ENCODE measurements at regions not wholly inside any gene's neighbourhood (a gene's known extent, or its start where the extent isn't known, plus 50 kb on each side); places are given as distances from the start of the nearest gene placed in this dataset.
A peak's percentile ranks its signal among the peaks of the same experiment; 100 is the strongest.

- no peak for FAIRE-seq
- DNase-seq (ENCODE audit: insufficient read length, low spot score) = no peak
These were observed 268.7 kb downstream of the AEBP2 start for GRCh38 chr12:19707948-19708409.

GRCh38 chr12:19709889-19710288 is 270.6 kb downstream of the AEBP2 start:
- FAIRE-seq (no peak), DNase-seq (ENCODE audit: insufficient read length, low spot score) (no peak)

GRCh38 chr12:19710811-19711793 is 271.8 kb downstream of the AEBP2 start:
- FAIRE-seq (no peak), DNase-seq (ENCODE audit: insufficient read length, low spot score) (no peak)

GRCh38 chr12:19712041-19712440 is 272.7 kb downstream of the AEBP2 start:
- no peak for FAIRE-seq
- DNase-seq (ENCODE audit: insufficient read length, low spot score) = no peak

GRCh38 chr12:19718401-19718800 is 279.1 kb downstream of the AEBP2 start:
- no peak for FAIRE-seq
- no peak for DNase-seq (ENCODE audit: insufficient read length, low spot score)

- FAIRE-seq = no peak
These were observed 280.4 kb downstream of the AEBP2 start for GRCh38 chr12:19719672-19720071.

GRCh38 chr12:19726122-19726521 is 286.8 kb downstream of the AEBP2 start:
- DNase-seq (ENCODE audit: insufficient read length, low spot score) = no peak
- no peak for FAIRE-seq

More at GRCh38 chr12:19719672-19720071, 280.4 kb downstream of the AEBP2 start:
- DNase-seq (ENCODE audit: insufficient read length, low spot score) = no peak

GRCh38 chr12:19726592-19726991 is 287.3 kb downstream of the AEBP2 start:
- no peak for DNase-seq (ENCODE audit: insufficient read length, low spot score)
- no peak for FAIRE-seq

GRCh38 chr12:19737019-19737418 is 297.7 kb downstream of the AEBP2 start:
- FAIRE-seq = no peak
- no peak for DNase-seq (ENCODE audit: insufficient read length, low spot score)

GRCh38 chr12:19739195-19739776 is 300.0 kb downstream of the AEBP2 start:
- FAIRE-seq (no peak), DNase-seq (ENCODE audit: insufficient read length, low spot score) (peak; percentile 7)

- DNase-seq (ENCODE audit: insufficient read length, low spot score) (no peak), FAIRE-seq (no peak)
These were observed 301.3 kb downstream of the AEBP2 start for GRCh38 chr12:19740472-19741131.

- FAIRE-seq = no peak
- DNase-seq (ENCODE audit: insufficient read length, low spot score) = no peak
These were observed 301.8 kb downstream of the AEBP2 start for GRCh38 chr12:19741132-19741489.

- no peak for DNase-seq (ENCODE audit: insufficient read length, low spot score)
- FAIRE-seq = no peak
These were observed 305.5 kb downstream of the AEBP2 start for GRCh38 chr12:19744705-19745218.

GRCh38 chr12:19746471-19746870 is 307.2 kb downstream of the AEBP2 start:
- FAIRE-seq (no peak), DNase-seq (ENCODE audit: insufficient read length, low spot score) (no peak)

GRCh38 chr12:19749906-19750574 is 310.7 kb downstream of the AEBP2 start:
- DNase-seq (ENCODE audit: insufficient read length, low spot score) (no peak), FAIRE-seq (no peak)

GRCh38 chr12:19751078-19751477 is 311.8 kb downstream of the AEBP2 start:
- FAIRE-seq = no peak

GRCh38 chr12:19752712-19753111 is 313.4 kb downstream of the AEBP2 start:
- DNase-seq (ENCODE audit: insufficient read length, low spot score) (no peak), FAIRE-seq (no peak)

More at GRCh38 chr12:19751078-19751477, 311.8 kb downstream of the AEBP2 start:
- DNase-seq (ENCODE audit: insufficient read length, low spot score) = no peak

GRCh38 chr12:19755136-19755535 is 315.8 kb downstream of the AEBP2 start:
- no peak for FAIRE-seq
- DNase-seq (ENCODE audit: insufficient read length, low spot score) = no peak

- FAIRE-seq = no peak
- no peak for DNase-seq (ENCODE audit: insufficient read length, low spot score)
These were observed 318.1 kb downstream of the AEBP2 start for GRCh38 chr12:19757317-19757877.

- DNase-seq (ENCODE audit: insufficient read length, low spot score) = no peak
- no peak for FAIRE-seq
These were observed 319.9 kb downstream of the AEBP2 start for GRCh38 chr12:19759227-19759626.
